Transverse colon (tissue), 4 donors: ENCODE measurements at regions not wholly inside any gene's neighbourhood (a gene's known extent, or its start where the extent isn't known, plus 50 kb on each side); places are given as distances from the start of the nearest gene placed in this dataset.

Experiments used
- DNase-seq: peaks from one replicate; pipeline ENCODE4 v3.0.0-alpha.2; 2019
- H3K27ac ChIP-seq, 4 donors: fragments of 200-600 bp; sonication (generic); 2 replicates each; pipeline ENCODE4 v1.5.1; 2016 to 2018; ENCODE audit warnings: inconsistent platforms in 4 of 4
- H3K27me3 ChIP-seq: fragments of 200-600 bp; sonication (generic); 2 replicates; pipeline ENCODE4 v1.5.1; 2017; ENCODE audit warnings: inconsistent platforms
- H3K36me3 ChIP-seq, 4 donors: fragments of 200-600 bp; sonication (generic); 2 replicates each; pipeline ENCODE4 v1.5.1; 2017 to 2019; ENCODE audit warnings: inconsistent platforms in 4 of 4
- H3K4me1 ChIP-seq, 4 donors: fragments of 200-600 bp; sonication (generic); 2 replicates each; pipeline ENCODE4 v1.5.1; 2017 to 2020; ENCODE audit warnings: inconsistent platforms in 4 of 4
- H3K4me3 ChIP-seq, 4 donors: fragments of 200-600 bp; sonication (generic); 1 replicate in 1 of 4; 2 replicates in 3 of 4; pipeline versions ENCODE4 v1.5.1 to v1.6.1; 2017 to 2019; ENCODE audit warnings: inconsistent platforms in 4 of 4
- H3K9me3 ChIP-seq, 2 donors: fragments of 200-600 bp; sonication (generic); 2 replicates each; pipeline ENCODE4 v1.5.1; 2017 to 2019; ENCODE audit warnings: inconsistent platforms in 2 of 2
- CTCF ChIP-seq, 5 experiments: fragments of 200-600 bp in 3 of 5; fragments of 450-650 bp in 2 of 5; sonication (generic) in 3 of 5; IDR thresholded peaks; 1 replicate in 2 of 5; 2 replicates in 3 of 5; pipeline ENCODE4 v1.5.1; 2016 to 2017; ENCODE audit warnings: antibody characterized with exemption in 5 of 5, inconsistent platforms in 3 of 5, mild to moderate bottlenecking in 2 of 5, moderate library complexity in 1 of 5
- EP300 ChIP-seq: sonication (generic); formaldehyde crosslinking; IDR thresholded peaks from one replicate; pipeline ENCODE4 v1.6.1; 2017; ENCODE audit warnings: antibody characterized with exemption, low read depth
- POLR2A ChIP-seq: fragments of 450-650 bp; IDR thresholded peaks from one replicate; pipeline ENCODE4 v1.6.1; 2016; ENCODE audit warnings: antibody characterized with exemption, mild to moderate bottlenecking, moderate library complexity
- POLR2AphosphoS5 ChIP-seq, 3 donors: sonication (generic); formaldehyde crosslinking; IDR thresholded peaks; one replicate each; pipeline ENCODE4 v1.6.1; 2016; ENCODE audit warnings: antibody characterized with exemption in 3 of 3
- WGBS, 2 donors: methylation state at CpG; one replicate each; pipeline ENCODE4 v1.1.5; 2018; ENCODE audit warnings: low coverage in 1 of 2; 5-methylcytosine and 5-hydroxymethylcytosine counted together
- in situ Hi-C, 4 donors: fragments of 200-750 bp; cut with MboI; loops; one replicate each; pipeline versions ENCODE4 v1.15.0 to v1.15.1; 2017; ENCODE audit warnings: low sequenced_read_pairs in 3 of 4, low pct_ligation_motif_present in 1 of 4, low pct_unique_long_range_greater_than_20kb in 1 of 4
- intact Hi-C: fragments of 100-400 bp; cut with DNase I; formaldehyde crosslinking; loops from one replicate; pipeline ENCODE4 v1.15.1; 2023; ENCODE audit warnings: low total_unique reads

DNA sequence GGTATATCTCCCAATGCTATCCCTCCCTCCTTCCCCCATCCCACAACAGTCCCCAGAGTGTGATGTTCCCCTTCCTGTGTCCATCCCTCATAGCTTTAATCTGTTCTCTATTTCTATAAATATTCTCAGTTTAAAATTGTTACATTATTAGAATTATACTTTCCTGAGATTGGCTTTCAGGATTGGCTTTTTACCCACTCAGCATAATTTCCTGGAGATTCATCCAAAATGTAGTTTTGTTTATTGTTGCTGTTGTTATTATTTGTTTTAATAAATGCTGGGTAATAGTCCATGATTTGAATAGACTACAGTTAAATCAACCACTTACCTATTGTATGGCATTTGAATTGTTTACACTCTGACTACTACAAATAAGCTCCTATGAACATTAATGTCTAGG lies 936.4 kb downstream of the FAT4 start:
- Histone ChIP-seq H3K27ac (no peak overlapping the region), H3K36me3 (no peaks in the 10 kb centered on the region), H3K4me1 (no peaks in the 10 kb centered on the region), H3K9me3 (no peaks in the 10 kb centered on the region), H3K27me3 (no peaks in the 10 kb centered on the region), H3K4me3 (no peak overlapping the region)
- TF ChIP-seq EP300 (no peak), POLR2AphosphoS5 (IDR thresholded peaks at IDR 0.05) (no peak), POLR2A (no peak), CTCF (IDR thresholded peaks at IDR 0.05) (no peak)
- in situ Hi-C loops (no loop called here), intact Hi-C loops (no loop called here)
- DNase-seq: no peak

DNA sequence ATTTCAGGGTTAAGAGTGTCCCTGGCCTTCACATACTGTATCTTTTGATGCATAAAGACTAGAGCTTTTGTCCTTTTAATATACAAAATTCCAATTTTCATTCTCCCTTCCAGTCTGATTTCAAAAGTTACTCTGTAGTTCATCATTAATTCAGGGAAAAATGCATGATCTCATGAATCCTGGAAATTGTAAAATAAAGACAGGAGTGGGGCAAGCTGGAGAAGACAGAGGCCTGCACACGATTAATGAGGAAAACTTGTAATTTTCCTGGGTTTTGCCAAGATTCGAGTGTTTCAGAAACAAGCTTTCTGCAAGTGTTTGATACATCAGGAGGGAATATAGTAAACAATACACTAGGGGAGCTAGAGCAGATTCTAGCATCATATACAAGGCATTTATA lies 947.9 kb downstream of the FAT4 start:
- DNase-seq: no peak
- in situ Hi-C loops: no loop called here
- intact Hi-C loops: no loop called here
- Histone ChIP-seq H3K27me3 (no peaks in the 10 kb centered on the region), H3K27ac (no peak overlapping the region), H3K4me1 (no peaks in the 10 kb centered on the region), H3K9me3 (no peaks in the 10 kb centered on the region), H3K4me3 (no peak overlapping the region), H3K36me3 (no peaks in the 10 kb centered on the region)
- 48 to 54% methylated on average over 2 of the region's 2 CpGs for WGBS, 2 donors
- no peak for TF ChIP-seq POLR2AphosphoS5 (IDR thresholded peaks at IDR 0.05)
- TF ChIP-seq CTCF (IDR thresholded peaks at IDR 0.05): no peak
- TF ChIP-seq POLR2A: no peak
- TF ChIP-seq EP300: no peak

DNA sequence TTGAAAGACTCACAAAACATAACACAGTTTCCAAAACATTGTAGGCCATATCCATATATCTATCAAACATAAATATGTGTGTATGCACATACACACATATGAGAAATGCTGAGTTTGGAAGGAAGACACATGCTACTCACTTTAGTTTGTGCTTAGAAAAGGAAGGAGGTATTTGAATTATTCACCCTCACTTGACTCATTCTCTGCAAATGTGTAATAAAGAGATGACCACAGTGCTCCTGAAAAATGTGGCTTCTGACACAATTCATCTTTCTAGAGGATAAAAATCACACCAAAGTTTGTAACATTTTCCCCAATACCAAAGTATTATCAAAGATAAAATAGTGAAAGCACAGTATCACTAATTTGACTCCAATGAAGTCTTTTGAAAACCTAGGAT lies 950.1 kb downstream of the FAT4 start:
- DNase-seq: no peak
- H3K36me3 ChIP-seq: no peaks in the 10 kb centered on the region
- intact Hi-C loops (no loop called here), in situ Hi-C loops (no loop called here)
- H3K4me3 ChIP-seq: no peak overlapping the region
- H3K27ac ChIP-seq: no peak overlapping the region
- no peaks in the 10 kb centered on the region for H3K27me3 ChIP-seq
- H3K9me3 ChIP-seq: no peaks in the 10 kb centered on the region
- TF ChIP-seq POLR2AphosphoS5 (IDR thresholded peaks at IDR 0.05): no peak
- no peak for TF ChIP-seq CTCF (IDR thresholded peaks at IDR 0.05)
- no peak for TF ChIP-seq POLR2A
- TF ChIP-seq EP300: no peak
- no peaks in the 10 kb centered on the region for H3K4me1 ChIP-seq

DNA sequence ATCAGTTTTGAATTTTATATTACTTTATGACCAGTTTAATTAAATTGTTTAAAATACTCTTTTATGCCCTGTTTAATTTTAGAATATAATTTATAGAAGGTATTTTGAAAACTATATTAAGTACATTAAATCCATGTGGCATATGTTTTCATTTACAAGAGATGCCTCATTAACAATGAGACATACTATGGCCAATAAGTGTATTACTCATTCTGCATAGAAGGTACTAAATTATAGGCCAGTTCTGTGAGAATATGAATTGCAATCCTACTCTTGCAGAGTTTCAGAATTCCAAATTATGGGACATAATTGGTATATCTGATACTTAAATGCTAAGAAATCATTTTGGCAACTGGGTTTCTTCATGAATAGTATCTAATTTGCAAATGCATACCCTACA lies 951.1 kb downstream of the FAT4 start:
- DNase-seq: no peak
- H3K4me1 ChIP-seq: no peaks in the 10 kb centered on the region
- no peak overlapping the region for H3K27ac ChIP-seq
- H3K4me3 ChIP-seq: no peak overlapping the region
- intact Hi-C loops: no loop called here
- no peaks in the 10 kb centered on the region for H3K36me3 ChIP-seq
- in situ Hi-C loops: no loop called here
- TF ChIP-seq POLR2A (no peak), EP300 (no peak), CTCF (IDR thresholded peaks at IDR 0.05) (no peak), POLR2AphosphoS5 (IDR thresholded peaks at IDR 0.05) (no peak)
- H3K27me3 ChIP-seq: no peaks in the 10 kb centered on the region
- no peaks in the 10 kb centered on the region for H3K9me3 ChIP-seq
